GM21526 (cell line): ENCODE measurements at regions not wholly inside any gene's neighbourhood (a gene's known extent, or its start where the extent isn't known, plus 50 kb on each side); places are given as distances from the start of the nearest gene placed in this dataset.

ENCODE experiments used
- ATAC-seq: cut with Tn5 transposase; IDR thresholded peaks from one replicate; pipeline ENCODE4 v1.9.1; 2021; ENCODE audit warnings: moderate library complexity; ENCODE audit not compliant: unreplicated experiment, low FRiP score

DNA sequence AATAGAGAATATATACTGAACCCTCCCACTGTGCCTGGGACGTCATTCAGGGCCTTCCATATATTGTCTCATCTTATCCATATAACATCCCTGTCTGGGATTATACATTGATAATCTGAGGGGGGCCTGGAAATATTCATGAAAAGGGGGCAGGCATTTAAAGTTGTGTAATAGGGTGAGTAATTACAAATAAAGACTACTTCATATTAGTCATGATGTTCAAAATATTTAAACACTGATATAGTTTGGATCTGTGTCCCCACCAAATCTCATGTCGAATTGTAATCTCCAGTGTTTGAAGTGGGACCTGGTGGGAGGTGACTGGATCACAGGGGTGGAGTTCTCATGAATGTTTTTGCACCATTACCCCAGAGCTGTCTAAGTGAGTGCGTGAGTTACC lies 97.8 kb downstream of the AQP9 start:
- ATAC-seq = no peak

DNA sequence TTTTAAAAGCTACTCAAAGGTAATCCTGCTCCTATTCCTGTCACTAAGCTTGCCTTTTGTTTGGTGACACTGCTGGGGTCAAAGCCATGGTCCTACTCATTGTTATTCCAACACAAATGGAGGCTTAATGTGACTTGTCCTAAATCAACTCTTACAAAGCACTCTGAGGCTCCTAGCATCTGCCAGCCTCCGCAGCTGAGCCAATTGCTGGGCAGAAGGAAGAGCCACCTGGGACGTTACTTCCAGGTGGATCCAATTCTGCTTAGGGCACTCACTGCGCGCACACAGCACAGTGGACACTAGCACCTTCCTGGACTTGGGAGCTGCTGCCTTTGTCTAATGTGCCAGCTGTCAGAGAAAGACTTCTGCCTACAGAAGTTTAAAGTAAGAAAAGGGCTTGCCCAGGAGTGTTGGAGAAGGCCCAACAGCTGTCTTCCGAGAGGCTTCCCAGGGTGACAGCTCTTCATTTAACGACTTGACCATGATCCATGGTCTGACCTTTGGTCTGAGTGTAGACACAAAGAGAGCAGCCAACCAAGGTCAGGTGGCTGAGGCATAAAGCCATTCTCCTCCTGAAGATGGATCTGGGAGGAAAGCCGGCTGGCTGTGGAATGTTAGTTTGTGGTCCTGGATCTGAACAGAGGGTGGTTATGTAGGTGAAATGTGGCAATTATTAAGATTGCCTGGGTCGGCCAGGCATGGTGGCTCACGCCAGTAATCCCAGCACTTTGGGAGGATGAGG lies 102.2 kb downstream of the AQP9 start:
- no peak for ATAC-seq

GRCh38 chr15:58241872-58242271 lies 103.7 kb downstream of the AQP9 start:
- ATAC-seq = no peak

- ATAC-seq = no peak
Measured at GRCh38 chr15:58243070-58243469, 104.9 kb downstream of the AQP9 start.

GRCh38 chr15:58244536-58244935 lies 106.4 kb downstream of the AQP9 start:
- no peak for ATAC-seq

DNA sequence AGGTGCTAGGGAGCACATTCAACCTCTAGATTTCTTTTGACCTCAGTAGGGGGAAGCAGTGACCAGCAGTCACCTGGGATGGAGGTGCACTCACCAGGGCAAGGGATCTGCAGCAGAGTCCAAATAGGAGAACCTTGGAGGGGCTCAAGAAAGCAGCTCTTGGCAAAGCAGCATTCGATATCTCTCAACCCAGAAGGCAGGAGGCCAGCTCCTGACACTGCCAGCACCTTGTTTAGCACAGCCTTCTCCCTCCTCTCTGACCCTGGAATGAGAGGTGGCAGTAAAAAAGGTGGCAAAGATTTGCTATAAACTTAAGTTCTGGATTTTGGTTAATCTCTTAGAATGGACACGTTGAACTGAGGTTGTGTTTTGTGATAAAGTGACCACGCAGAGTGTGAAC lies 107.9 kb downstream of the AQP9 start:
- no peak for ATAC-seq

DNA sequence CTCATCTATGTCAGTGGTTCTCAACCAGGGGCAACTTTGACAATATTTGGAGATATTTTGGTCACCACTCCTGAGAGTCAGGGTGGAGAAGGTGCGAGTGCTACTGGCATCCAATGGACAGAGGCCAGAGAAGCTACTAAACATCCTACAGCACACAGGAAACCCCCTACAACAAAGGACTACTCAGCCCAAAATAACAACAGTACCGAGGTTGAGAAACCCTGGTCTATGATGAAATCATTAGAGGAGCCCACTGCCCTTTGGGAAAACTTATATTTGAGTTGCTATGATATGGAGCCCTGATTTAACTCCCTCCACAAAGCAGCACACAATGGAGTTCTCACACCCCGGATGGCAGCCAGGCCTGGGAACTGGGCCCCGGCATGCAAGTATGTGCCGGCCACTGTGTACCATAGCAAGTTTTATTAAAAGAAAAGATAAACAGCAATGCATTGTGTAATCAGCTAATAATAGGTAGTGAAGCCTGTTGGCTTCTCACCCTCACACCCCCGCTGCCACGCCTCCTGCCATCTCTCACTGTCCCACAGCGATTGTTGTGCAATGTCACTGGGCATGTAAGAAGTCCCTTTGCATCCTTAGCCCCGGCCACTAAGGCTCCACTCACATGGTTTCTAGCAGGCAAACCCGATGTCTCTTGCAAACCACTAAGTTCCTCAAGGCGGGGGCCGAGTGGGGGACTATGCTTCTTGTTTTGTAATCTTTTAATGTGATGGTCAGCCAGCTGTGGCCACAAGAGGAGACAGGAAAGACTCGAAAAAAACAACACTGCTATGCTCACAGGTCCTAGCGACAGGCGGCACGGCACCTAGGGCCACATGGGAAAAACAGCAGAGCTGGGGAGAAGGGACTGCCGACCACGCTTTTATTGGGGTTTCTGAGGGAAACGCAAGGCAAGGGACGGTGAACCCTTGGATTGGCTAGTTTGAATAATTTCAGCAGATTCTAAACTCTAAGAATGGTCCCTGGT lies 110.0 kb downstream of the AQP9 start:
- ATAC-seq = no peak

- ATAC-seq = no peak
Measured at GRCh38 chr15:58249646-58250312, 111.6 kb downstream of the AQP9 start.

DNA sequence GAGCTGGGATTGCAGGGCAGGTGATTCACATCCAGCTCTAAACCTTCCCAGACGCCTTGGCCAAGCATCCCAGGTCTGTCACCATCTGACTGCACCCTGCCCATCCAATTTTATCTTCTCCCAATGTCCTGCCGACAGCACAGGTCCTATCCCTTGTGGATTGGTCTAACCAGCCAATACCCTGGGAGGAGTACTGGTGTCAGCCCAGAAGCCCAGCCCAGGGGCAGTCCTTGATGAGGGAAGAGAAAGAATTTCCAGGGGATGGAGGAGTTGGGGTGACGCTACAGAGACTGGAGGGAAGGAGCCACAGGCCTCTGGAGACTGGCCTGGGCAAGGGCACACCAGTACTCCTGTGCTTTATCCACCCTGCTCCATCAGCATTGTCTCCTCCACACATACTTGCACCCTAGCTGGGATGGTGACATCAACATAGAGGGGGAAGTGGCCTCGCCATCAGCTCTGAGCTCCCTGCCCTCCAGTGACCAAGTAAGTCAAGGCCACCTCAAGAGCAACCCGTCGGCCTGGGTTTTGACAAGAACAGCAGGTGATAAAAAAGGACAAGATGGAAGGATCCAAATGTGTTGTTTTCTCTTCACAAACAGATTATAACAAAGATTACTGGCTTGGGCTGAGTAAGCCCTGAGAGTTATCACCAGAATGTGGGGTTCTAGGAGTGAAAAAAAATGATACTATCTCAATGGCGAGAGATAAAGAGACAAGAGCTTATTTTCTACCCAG lies 114.6 kb downstream of the AQP9 start:
- ATAC-seq = no peak

GRCh38 chr15:58257776-58258325 lies 119.7 kb downstream of the AQP9 start:
- no peak for ATAC-seq

- no peak for ATAC-seq
Measured at GRCh38 chr15:58258501-58259292, 120.5 kb downstream of the AQP9 start.

DNA sequence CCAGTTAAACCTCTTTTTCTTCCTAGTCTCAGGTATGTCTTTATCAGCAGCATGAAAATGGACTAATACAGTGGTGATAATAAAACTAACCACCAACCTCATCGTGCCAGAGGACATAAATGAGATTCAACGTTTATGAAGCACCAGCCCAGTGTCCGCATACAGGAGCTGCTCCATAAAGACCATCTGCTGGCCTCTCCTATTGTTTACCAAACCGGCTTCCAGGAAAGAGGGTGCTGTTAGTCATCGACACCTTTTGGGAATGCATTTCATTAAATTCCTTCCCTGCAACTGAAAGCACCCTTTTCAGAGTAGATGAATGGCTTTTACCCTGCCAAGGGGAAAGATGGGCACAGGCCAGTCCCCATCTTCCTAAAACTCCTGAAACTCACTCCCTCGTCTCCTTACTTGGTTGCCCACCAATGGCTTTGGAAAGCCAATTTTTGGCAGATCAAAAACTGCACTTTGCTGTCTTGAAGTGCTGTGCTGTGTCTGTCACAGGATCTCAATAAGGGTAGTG lies 122.1 kb downstream of the AQP9 start:
- ATAC-seq = no peak

DNA sequence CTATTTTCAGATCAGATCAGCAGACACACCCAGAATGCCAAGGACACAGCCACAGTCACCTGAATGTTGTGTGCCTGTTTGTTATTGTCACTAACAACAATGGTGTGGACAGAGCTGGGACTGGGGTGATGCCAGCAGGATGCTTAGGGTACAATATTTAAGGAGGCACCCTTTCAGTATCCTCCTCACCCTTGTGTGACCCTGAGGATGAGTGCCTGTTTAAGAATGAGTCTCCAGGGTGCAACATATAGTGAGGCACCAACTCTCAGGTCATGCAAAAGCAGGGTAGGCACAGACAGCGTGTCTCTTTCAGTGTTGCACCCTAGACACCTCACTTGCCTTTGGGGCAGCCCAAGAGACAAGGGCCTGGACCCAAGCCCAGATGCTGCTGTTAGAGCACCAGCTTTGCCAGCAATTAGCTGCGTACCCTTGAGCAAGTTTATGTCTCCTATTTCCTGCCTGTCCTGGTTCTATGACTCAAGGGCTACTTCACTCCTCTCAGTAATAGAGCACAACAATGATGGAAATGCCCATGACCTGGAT lies 122.6 kb downstream of the AQP9 start:
- no peak for ATAC-seq

DNA sequence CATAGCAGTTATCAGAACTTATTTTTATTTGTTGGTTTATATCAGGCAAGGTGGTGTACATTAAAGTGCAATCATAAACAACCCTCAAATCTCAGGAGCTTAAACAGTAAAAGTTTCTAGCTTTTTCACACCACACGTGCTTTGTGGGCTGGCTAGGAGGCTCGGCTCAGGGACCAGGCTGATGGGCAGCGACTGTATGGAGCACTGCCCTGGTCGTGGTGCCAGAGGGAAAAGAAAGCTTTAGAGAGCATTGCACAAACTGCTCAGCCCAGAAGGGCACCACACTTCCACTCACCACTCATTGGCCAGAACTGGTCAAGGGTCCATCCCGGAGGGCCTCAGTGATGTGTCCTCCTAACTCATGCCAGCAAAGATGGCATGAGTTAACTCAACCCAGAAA lies 123.2 kb downstream of the AQP9 start:
- ATAC-seq = no peak

DNA sequence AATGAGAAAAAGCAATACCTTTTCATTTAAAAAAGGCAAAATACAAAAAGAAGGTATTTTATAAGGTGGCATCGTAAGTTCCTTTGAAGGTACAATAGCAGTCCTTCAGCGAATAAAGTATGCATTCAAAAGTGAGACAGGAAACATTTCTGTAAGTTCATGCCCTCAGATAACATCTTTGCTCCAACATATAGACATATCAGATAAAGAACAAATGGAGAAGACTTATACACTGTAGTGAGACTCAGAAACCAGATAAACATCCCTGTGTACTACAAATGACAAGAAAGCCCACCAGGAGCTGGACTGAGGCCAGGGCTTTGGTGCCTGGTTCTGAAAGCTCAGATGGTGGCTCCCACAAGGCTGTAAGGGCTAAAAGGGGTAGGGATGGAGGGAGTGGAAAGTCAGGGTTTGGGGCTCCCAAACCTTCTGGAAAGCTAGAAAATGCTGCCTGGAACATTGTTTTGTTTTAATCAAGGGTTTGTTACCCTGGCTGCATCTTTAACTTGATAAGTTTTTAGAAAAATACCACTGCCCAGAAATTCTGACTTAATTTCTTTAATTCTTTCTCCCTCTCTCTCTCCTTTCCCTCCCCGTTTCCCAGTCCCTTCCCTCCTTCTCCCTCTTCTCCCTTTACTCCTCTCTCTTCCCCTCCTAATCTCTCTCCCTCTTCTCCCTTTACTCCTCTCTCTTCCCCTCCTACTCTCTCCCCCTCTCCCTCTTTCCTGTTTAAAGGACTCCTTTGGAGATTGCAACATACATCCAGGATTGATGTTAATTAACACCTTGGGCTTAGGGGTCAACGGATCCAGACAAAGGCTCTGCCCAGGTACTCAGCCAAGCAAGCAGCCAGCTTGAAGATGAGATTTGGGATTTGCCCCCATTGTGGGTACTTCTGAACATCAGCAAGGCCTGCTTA lies 126.1 kb downstream of the AQP9 start:
- ATAC-seq = no peak

GRCh38 chr15:58267051-58267450 lies 128.9 kb downstream of the AQP9 start:
- no peak for ATAC-seq

- no peak for ATAC-seq
Measured at GRCh38 chr15:58268746-58269267, 130.6 kb downstream of the AQP9 start.
